ENCODE measurements at regions not wholly inside any gene's neighbourhood (a gene's known extent, or its start where the extent isn't known, plus 50 kb on each side); places are given as distances from the start of the nearest gene placed in this dataset.

DNA sequence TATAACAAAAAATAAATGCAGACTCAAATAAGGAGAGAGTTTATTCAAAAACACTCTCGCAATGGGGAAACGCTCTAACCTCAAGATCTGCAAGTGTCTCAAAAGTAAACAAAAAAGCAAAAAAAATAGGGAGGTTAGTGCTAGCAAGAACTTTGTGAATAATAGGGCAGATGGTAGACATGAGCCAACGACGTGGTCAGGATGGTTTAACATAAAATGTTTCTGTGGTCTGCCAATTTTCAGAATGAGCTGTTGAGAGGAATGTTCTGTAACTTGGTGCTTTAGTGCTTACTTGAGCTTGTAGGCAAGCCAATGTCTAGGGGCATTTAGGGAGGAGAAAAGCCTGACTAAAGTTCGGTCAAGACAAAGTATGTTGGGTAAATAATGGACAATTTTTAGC, 1813.9 kb upstream of the CDH6 start:
- no peaks in the 10 kb centered on the region for H3K27me3 Mint-ChIP-seq
- no peak overlapping the region for H3K27ac Mint-ChIP-seq

GRCh38 chr5:29378104-29378503, 1815.4 kb upstream of the CDH6 start:
- no peaks in the 10 kb centered on the region for H3K4me1 Mint-ChIP-seq (ENCODE audit: low read depth)
- no peak overlapping the region for H3K27ac Mint-ChIP-seq
- DNase-seq, result no peak
- H3K9me3 Mint-ChIP-seq, result peaks cover 8% of the 10 kb centered on the region
- H3K36me3 Mint-ChIP-seq (ENCODE audit: low read depth), result no peaks in the 10 kb centered on the region
- no peaks in the 10 kb centered on the region for H3K27me3 Mint-ChIP-seq
- CTCF ChIA-PET, result no interaction called here
- POLR2A ChIA-PET, result no interaction called here
- intact Hi-C loops (cut with micrococcal nuclease), result no loop called here
- no peak for TF ChIP-seq CTCF (IDR thresholded peaks at IDR 0.05)
- ATAC-seq, result no peak
- H3K4me3 Mint-ChIP-seq, result no peak overlapping the region

More for the DNA sequence above, 1813.9 kb upstream of the CDH6 start:
- DNase-seq (no peak), ATAC-seq (no peak)
- ChIA-PET POLR2A (no interaction called here), CTCF (no interaction called here)
- intact Hi-C loops (cut with micrococcal nuclease), result no loop called here
- H3K9me3 Mint-ChIP-seq, result peaks cover 11% of the 10 kb centered on the region
- H3K4me1 Mint-ChIP-seq (ENCODE audit: low read depth), result no peaks in the 10 kb centered on the region
- TF ChIP-seq CTCF (IDR thresholded peaks at IDR 0.05), result no peak
- H3K36me3 Mint-ChIP-seq (ENCODE audit: low read depth), result no peaks in the 10 kb centered on the region
- no peak overlapping the region for H3K4me3 Mint-ChIP-seq

GRCh38 chr5:29370248-29370647, 1823.2 kb upstream of the CDH6 start:
- intact Hi-C loops (cut with micrococcal nuclease), result no loop called here
- H3K9me3 Mint-ChIP-seq, result peaks cover 24% of the 10 kb centered on the region
- no peaks in the 10 kb centered on the region for H3K4me1 Mint-ChIP-seq (ENCODE audit: low read depth)
- H3K4me3 Mint-ChIP-seq, result no peak overlapping the region
- DNase-seq (no peak), ATAC-seq (no peak)
- no peaks in the 10 kb centered on the region for H3K36me3 Mint-ChIP-seq (ENCODE audit: low read depth)
- no peaks in the 10 kb centered on the region for H3K27me3 Mint-ChIP-seq
- ChIA-PET CTCF (no interaction called here), POLR2A (no interaction called here)
- no peak for TF ChIP-seq CTCF (IDR thresholded peaks at IDR 0.05)
- no peak overlapping the region for H3K27ac Mint-ChIP-seq

GRCh38 chr5:29367176-29367833, 1826.2 kb upstream of the CDH6 start:
- ChIA-PET CTCF (interaction anchor here (0.7 kb wide), 1 partner anchor 466 kb away, joined by 3 read pairs; no protein-coding TSS in a partner anchor), POLR2A (no interaction called here)
- no peak for TF ChIP-seq CTCF (IDR thresholded peaks at IDR 0.05)
- Mint-ChIP-seq H3K4me3 (no peak overlapping the region), H3K4me1 (ENCODE audit: low read depth) (no peaks in the 10 kb centered on the region), H3K27me3 (no peaks in the 10 kb centered on the region), H3K36me3 (ENCODE audit: low read depth) (no peaks in the 10 kb centered on the region), H3K27ac (no peak overlapping the region), H3K9me3 (peaks cover 24% of the 10 kb centered on the region)
- intact Hi-C loops (cut with micrococcal nuclease), result no loop called here
- DNase-seq, result no peak
- no peak for ATAC-seq

DNA sequence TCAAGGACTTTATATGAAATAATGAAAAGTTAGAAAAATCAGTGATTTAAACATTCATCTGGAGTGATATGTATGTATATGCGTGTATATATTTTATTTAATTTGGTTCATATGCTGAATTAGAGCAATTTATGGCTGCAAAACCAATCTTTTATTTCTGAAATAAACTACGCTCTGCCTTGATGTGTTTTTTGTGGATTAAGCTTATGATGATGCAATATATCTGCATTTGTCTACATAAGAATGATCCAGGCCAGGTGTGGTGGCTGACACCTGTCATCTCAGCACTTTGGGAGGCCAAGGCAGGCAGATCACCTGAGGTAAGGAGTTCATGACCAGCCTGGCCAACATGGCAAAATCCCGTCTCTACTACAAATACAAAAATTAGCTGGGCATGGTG, 1842.3 kb upstream of the CDH6 start:
- H3K9me3 Mint-ChIP-seq, result peaks cover 8% of the 10 kb centered on the region
- ChIA-PET POLR2A (no interaction called here), CTCF (no interaction called here)
- H3K4me3 Mint-ChIP-seq, result no peak overlapping the region
- no peaks in the 10 kb centered on the region for H3K27me3 Mint-ChIP-seq
- intact Hi-C loops (cut with micrococcal nuclease), result no loop called here
- DNase-seq (no peak), ATAC-seq (no peak)
- TF ChIP-seq CTCF (IDR thresholded peaks at IDR 0.05), result no peak
- H3K27ac Mint-ChIP-seq, result no peak overlapping the region
- H3K36me3 Mint-ChIP-seq (ENCODE audit: low read depth), result no peaks in the 10 kb centered on the region
- no peaks in the 10 kb centered on the region for H3K4me1 Mint-ChIP-seq (ENCODE audit: low read depth)
